NB4 (cell line): ENCODE measurements at regions not wholly inside any gene's neighbourhood (a gene's known extent, or its start where the extent isn't known, plus 50 kb on each side); places are given as distances from the start of the nearest gene placed in this dataset.

Source experiments
- DNase-seq: peaks from one replicate; pipeline ENCODE4 v3.0.0; 2010; ENCODE audit warnings: low read depth
- H3K4me3 ChIP-seq: one replicate; pipeline ENCODE4 v1.5.1; 2011; ENCODE audit warnings: mild to moderate bottlenecking, low read depth, low read length, moderate library complexity
- CTCF ChIP-seq: IDR thresholded peaks from one replicate; pipeline ENCODE4 v1.5.1; 2012; ENCODE audit warnings: low read depth, low read length
- MAX ChIP-seq: IDR thresholded peaks from 2 replicates; pipeline ENCODE4 v1.6.1; 2011; ENCODE audit warnings: low read depth, low read length
- MYC ChIP-seq: IDR thresholded peaks from 2 replicates; pipeline ENCODE4 v1.6.1; 2011; ENCODE audit warnings: low read depth, low read length
- POLR2A ChIP-seq: IDR thresholded peaks from 2 replicates; pipeline ENCODE4 v1.6.1; 2011; ENCODE audit warnings: mild to moderate bottlenecking; ENCODE audit not compliant: insufficient read length; ENCODE audit errors: extremely low read depth

- no peak for TF ChIP-seq CTCF
- no peak for TF ChIP-seq MYC
- no peak for TF ChIP-seq MAX
- TF ChIP-seq POLR2A = no peak
- H3K4me3 ChIP-seq = no peak overlapping the region
- no peak for DNase-seq
Measured at GRCh38 chr6:121515630-121516265, 80.3 kb downstream of the GJA1 start.

- TF ChIP-seq MAX (no peak), MYC (no peak), POLR2A (no peak), CTCF (no peak)
- DNase-seq = no peak
- no peak overlapping the region for H3K4me3 ChIP-seq
Measured at GRCh38 chr6:121516331-121516730, 80.9 kb downstream of the GJA1 start.

GRCh38 chr6:121520337-121521163, 85.1 kb downstream of the GJA1 start:
- no peak for DNase-seq
- H3K4me3 ChIP-seq = no peak overlapping the region
- TF ChIP-seq MYC (no peak), MAX (no peak), CTCF (no peak), POLR2A (no peak)

GRCh38 chr6:121521164-121521555, 85.7 kb downstream of the GJA1 start:
- TF ChIP-seq POLR2A (no peak), MAX (no peak), MYC (no peak), CTCF (no peak)
- no peak for DNase-seq
- H3K4me3 ChIP-seq = no peak overlapping the region

- no peak for DNase-seq
- no peak overlapping the region for H3K4me3 ChIP-seq
- no peak for TF ChIP-seq MYC
- TF ChIP-seq POLR2A = no peak
- no peak for TF ChIP-seq MAX
- no peak for TF ChIP-seq CTCF
Measured at GRCh38 chr6:121522265-121522664, 86.8 kb downstream of the GJA1 start.
